GM12878 (cell line): ENCODE measurements at regions not wholly inside any gene's neighbourhood (a gene's known extent, or its start where the extent isn't known, plus 50 kb on each side); places are given as distances from the start of the nearest gene placed in this dataset.

Experiments used
- ATAC-seq: fragments of 200-7000 bp; cut with Tn5 transposase; 3 replicates; pipeline ENCODE4 v1.9.1; 2020; ENCODE audit warnings: mild to moderate bottlenecking, moderate library complexity
- BruUV-seq: library from RNA; stranded (reverse); fragments of 400-500 nt; replicated peaks from 2 replicates; lab custom pipeline; 2021; lab: Mats Ljungman, UMichigan
- CTCF ChIA-PET: fragments of 300-600 bp; sonication (Branson Sonifier 250); formaldehyde crosslinking; extraction: SDS; loops from one replicate; lab custom pipeline; 2021; ENCODE audit warnings: inconsistent platforms; lab: Yijun Ruan, JAX
- POLR2A ChIA-PET: fragments of 350-600 bp; formaldehyde crosslinking; extraction: SDS; loops from one replicate; lab custom pipeline; 2021; ENCODE audit warnings: inconsistent platforms; lab: Charles Lee
- RAD21 ChIA-PET: fragments of 300-600 bp; sonication (Branson Sonifier 250); formaldehyde crosslinking; loops from one replicate; lab custom pipeline; 2023; ENCODE audit warnings: antibody characterized with exemption; ENCODE audit not compliant: unreplicated experiment; lab: Charles Lee
- SMC1A ChIA-PET: fragments of 300-600 bp; sonication (Branson Sonifier 250); formaldehyde crosslinking; loops from one replicate; lab custom pipeline; 2023; ENCODE audit not compliant: unreplicated experiment, uncharacterized antibody; lab: Charles Lee
- DNase-seq: peaks from one replicate; pipeline ENCODE4 v3.0.0-alpha.2; 2011; ENCODE audit warnings: low read depth, low spot score
- FAIRE-seq: peaks from 3 replicates; lab custom pipeline; 2011; peaks lifted over from hg19 to GRCh38; lab: Jason Lieb, UNC
- H2AFZ ChIP-seq: 2 replicates; pipeline ENCODE4 v1.6.0; 2011; ENCODE audit warnings: low read depth, low read length, control low read depth; ENCODE audit not compliant: control insufficient read depth
- H3K27ac ChIP-seq: 2 replicates; pipeline ENCODE4 v1.5.1; 2011; ENCODE audit warnings: control low read depth; ENCODE audit not compliant: control insufficient read depth, insufficient read depth
- H3K27me3 ChIP-seq, 2 experiments: replicated peaks in 1 of 2; 2 replicates each; pipeline versions ENCODE4 v1.6.0 to v1.6.1; 2011; ENCODE audit warnings: low read length in 1 of 2; ENCODE audit not compliant: control insufficient read depth in 2 of 2, insufficient read depth in 2 of 2
- H3K36me3 ChIP-seq, 2 experiments: 2 replicates each; pipeline ENCODE4 v1.5.1; 2011; ENCODE audit warnings: low read length in 1 of 2; ENCODE audit not compliant: control insufficient read depth in 2 of 2, insufficient read depth in 2 of 2
- H3K4me1 ChIP-seq: 2 replicates; pipeline ENCODE4 v1.6.1; 2011; ENCODE audit warnings: mild to moderate bottlenecking, low read length, moderate library complexity, mixed read lengths; ENCODE audit not compliant: control insufficient read depth, insufficient read depth
- H3K4me2 ChIP-seq: 2 replicates; pipeline ENCODE4 v1.6.0; 2011; ENCODE audit warnings: control low read depth; ENCODE audit not compliant: control insufficient read depth, insufficient read depth
- H3K4me3 ChIP-seq: fragments of 200-600 bp; sonication (generic); 2 replicates; pipeline ENCODE4 v1.5.1; 2016
- H3K79me2 ChIP-seq: 2 replicates; pipeline ENCODE4 v1.6.0; 2011; ENCODE audit warnings: low read length; ENCODE audit not compliant: control insufficient read depth, insufficient read depth
- H3K9ac ChIP-seq: 2 replicates; pipeline ENCODE4 v1.8.0; 2011; ENCODE audit warnings: low read length, control low read depth, mixed read lengths; ENCODE audit not compliant: control insufficient read depth, insufficient read depth
- H3K9me3 ChIP-seq: replicated peaks from 3 replicates; pipeline ENCODE4 v1.5.1; 2011; ENCODE audit warnings: mild to moderate bottlenecking, low read length; ENCODE audit not compliant: control insufficient read depth, insufficient read depth
- H4K20me1 ChIP-seq: 2 replicates; pipeline ENCODE4 v1.6.0; 2011; ENCODE audit not compliant: control insufficient read depth, insufficient read depth
- ASH2L ChIP-seq: fragments of 300-600, 200-600 bp; sonication (generic); IDR thresholded peaks from 2 replicates; pipeline ENCODE4 v1.6.1; 2017; ENCODE audit warnings: low read depth, mild to moderate bottlenecking, borderline replicate concordance
- BACH1 ChIP-seq: fragments of 450-650 bp; IDR thresholded peaks from 2 replicates; pipeline ENCODE4 v1.6.1; 2017; ENCODE audit warnings: mild to moderate bottlenecking, borderline replicate concordance
- BCL11A ChIP-seq: IDR thresholded peaks from 2 replicates; pipeline ENCODE4 v1.6.1; 2011; ENCODE audit warnings: low read depth, low read length
- CBFB ChIP-seq: IDR thresholded peaks from 2 replicates; pipeline ENCODE4 v1.6.1; 2016; ENCODE audit warnings: antibody characterized with exemption, low read depth
- CBX3 ChIP-seq: fragments of 200-600 bp; sonication (generic); IDR thresholded peaks from 2 replicates; pipeline ENCODE4 v1.6.1; 2016; ENCODE audit warnings: low read depth, borderline replicate concordance
- EED ChIP-seq: sonication (generic); IDR thresholded peaks from 2 replicates; pipeline ENCODE4 v1.6.1; 2016; ENCODE audit warnings: antibody characterized with exemption, low read depth
- EZH2 ChIP-seq: IDR thresholded peaks from 2 replicates; pipeline ENCODE4 v1.6.1; 2012; ENCODE audit warnings: low read depth, mild to moderate bottlenecking, control low read depth, inconsistent platforms, low read length, borderline replicate concordance; ENCODE audit not compliant: control insufficient read depth
- HCFC1 ChIP-seq: fragments of 150-350 bp; IDR thresholded peaks from 2 replicates; pipeline ENCODE4 v1.6.1; 2014; ENCODE audit warnings: low read length
- JUND ChIP-seq: IDR thresholded peaks from 2 replicates; pipeline ENCODE4 v1.6.1; 2012; ENCODE audit warnings: low read depth, mild to moderate bottlenecking, low read length, improper control_type of control experiment, moderate library complexity
- MTA3 ChIP-seq: IDR thresholded peaks from 2 replicates; pipeline ENCODE4 v1.6.1; 2012; ENCODE audit warnings: low read length, inconsistent platforms, borderline replicate concordance
- PML ChIP-seq: IDR thresholded peaks from 2 replicates; pipeline ENCODE4 v1.6.1; 2012; ENCODE audit warnings: low read length, inconsistent platforms
- POLR2AphosphoS2 ChIP-seq: IDR thresholded peaks from 2 replicates; pipeline ENCODE4 v1.6.1; 2011; ENCODE audit warnings: low read depth, mild to moderate bottlenecking, low read length, improper control_type of control experiment, moderate library complexity
- SIN3A ChIP-seq: IDR thresholded peaks from 2 replicates; pipeline ENCODE4 v1.6.1; 2012; ENCODE audit warnings: low read depth, low read length, improper control_type of control experiment
- SMARCA5 ChIP-seq: fragments of 450-650 bp; IDR thresholded peaks from 2 replicates; pipeline ENCODE4 v1.6.1; 2017; ENCODE audit warnings: mild to moderate bottlenecking
- ZNF384 ChIP-seq: IDR thresholded peaks from 2 replicates; pipeline ENCODE4 v1.6.1; 2012; ENCODE audit warnings: low read depth, mild to moderate bottlenecking, low read length, improper control_type of control experiment, borderline replicate concordance
- WGBS: methylation state at CpG from one replicate; pipeline ENCODE4 v1.1.6; 2016; ENCODE audit warnings: low lambda C conversion rate; ENCODE audit not compliant: insufficient replicate concordance, insufficient coverage; ENCODE audit errors: missing lambda C conversion rate; 5-methylcytosine and 5-hydroxymethylcytosine counted together
- in situ Hi-C: fragments of 300-500 bp; cut with MboI; formaldehyde crosslinking; loops from 9 replicates; pipeline ENCODE4 v1.14.3; 2018; ENCODE audit warnings: mixed read lengths
- intact Hi-C: fragments of 100-400 bp; cut with micrococcal nuclease; formaldehyde crosslinking; loops from one replicate; pipeline ENCODE4 v1.14.2; 2022; ENCODE audit not compliant: unreplicated experiment
- TF ChIP-seq, protein P1 (sequence below): IDR thresholded peaks from 2 replicates; pipeline ENCODE4 v1.6.1; 2012; ENCODE audit warnings: low read length, inconsistent platforms
- TF ChIP-seq, protein P2 (sequence below): IDR thresholded peaks from 2 replicates; pipeline ENCODE4 v1.6.1; 2012; ENCODE audit warnings: low read depth, low read length, improper control_type of control experiment
- TF ChIP-seq, protein P3 (sequence below): IDR thresholded peaks from 2 replicates; pipeline ENCODE4 v1.6.1; 2011; ENCODE audit warnings: borderline replicate concordance, low read depth, mild to moderate bottlenecking, moderate library complexity, mixed read lengths, low read length; ENCODE audit not compliant: insufficient read depth; ENCODE audit errors: extremely low read length
- TF ChIP-seq, protein P4 (sequence below): fragments of 450-650 bp; IDR thresholded peaks from 2 replicates; pipeline ENCODE4 v1.6.1; 2017; ENCODE audit warnings: mild to moderate bottlenecking, low read depth, inconsistent platforms; ENCODE audit not compliant: poor library complexity, severe bottlenecking

DNA sequence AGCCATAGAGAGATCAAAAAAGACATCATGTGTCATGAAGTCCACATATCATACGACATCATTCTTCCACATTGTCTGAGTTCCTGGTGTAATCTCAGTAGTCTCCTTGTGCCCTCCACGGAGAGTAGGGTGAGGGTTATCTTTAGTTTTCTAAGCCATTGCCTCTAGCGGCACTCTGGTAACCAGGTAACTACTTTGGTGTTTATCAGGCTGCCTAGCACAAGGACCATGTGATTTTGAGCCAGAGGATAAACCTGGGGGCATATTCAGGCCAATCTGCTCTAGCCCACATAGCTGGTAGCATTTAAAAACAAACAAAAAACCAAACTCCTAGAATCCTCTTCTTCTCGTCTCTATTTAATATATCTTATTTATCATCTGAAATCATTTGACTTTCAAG lies 147.4 kb downstream of the GDAP2 start:
- H2AFZ ChIP-seq, result no peak overlapping the region
- H3K36me3 ChIP-seq, result no peaks in the 10 kb centered on the region
- H3K4me2 ChIP-seq, result no peak overlapping the region
- no peak overlapping the region for H3K27ac ChIP-seq
- in situ Hi-C loops, result no loop called here
- ATAC-seq (no peak), DNase-seq (no peak), FAIRE-seq (no peak)
- H3K9me3 ChIP-seq, result no peaks in the 10 kb centered on the region
- H3K79me2 ChIP-seq, result no peaks in the 10 kb centered on the region
- TF ChIP-seq ASH2L (no peak), CBFB (no peak), ZNF384 (no peak), EZH2 (no peak), HCFC1 (no peak), SMARCA5 (no peak), BACH1 (no peak), CBX3 (no peak), JUND (no peak), SIN3A (no peak), BCL11A (no peak), PML (no peak), POLR2AphosphoS2 (no peak), MTA3 (no peak), EED (no peak)
- TF ChIP-seq, protein P1, sequence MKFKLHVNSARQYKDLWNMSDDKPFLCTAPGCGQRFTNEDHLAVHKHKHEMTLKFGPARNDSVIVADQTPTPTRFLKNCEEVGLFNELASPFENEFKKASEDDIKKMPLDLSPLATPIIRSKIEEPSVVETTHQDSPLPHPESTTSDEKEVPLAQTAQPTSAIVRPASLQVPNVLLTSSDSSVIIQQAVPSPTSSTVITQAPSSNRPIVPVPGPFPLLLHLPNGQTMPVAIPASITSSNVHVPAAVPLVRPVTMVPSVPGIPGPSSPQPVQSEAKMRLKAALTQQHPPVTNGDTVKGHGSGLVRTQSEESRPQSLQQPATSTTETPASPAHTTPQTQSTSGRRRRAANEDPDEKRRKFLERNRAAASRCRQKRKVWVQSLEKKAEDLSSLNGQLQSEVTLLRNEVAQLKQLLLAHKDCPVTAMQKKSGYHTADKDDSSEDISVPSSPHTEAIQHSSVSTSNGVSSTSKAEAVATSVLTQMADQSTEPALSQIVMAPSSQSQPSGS, result no peak
- TF ChIP-seq, protein P2, sequence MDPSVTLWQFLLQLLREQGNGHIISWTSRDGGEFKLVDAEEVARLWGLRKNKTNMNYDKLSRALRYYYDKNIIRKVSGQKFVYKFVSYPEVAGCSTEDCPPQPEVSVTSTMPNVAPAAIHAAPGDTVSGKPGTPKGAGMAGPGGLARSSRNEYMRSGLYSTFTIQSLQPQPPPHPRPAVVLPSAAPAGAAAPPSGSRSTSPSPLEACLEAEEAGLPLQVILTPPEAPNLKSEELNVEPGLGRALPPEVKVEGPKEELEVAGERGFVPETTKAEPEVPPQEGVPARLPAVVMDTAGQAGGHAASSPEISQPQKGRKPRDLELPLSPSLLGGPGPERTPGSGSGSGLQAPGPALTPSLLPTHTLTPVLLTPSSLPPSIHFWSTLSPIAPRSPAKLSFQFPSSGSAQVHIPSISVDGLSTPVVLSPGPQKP, result no peak
- TF ChIP-seq, protein P3, sequence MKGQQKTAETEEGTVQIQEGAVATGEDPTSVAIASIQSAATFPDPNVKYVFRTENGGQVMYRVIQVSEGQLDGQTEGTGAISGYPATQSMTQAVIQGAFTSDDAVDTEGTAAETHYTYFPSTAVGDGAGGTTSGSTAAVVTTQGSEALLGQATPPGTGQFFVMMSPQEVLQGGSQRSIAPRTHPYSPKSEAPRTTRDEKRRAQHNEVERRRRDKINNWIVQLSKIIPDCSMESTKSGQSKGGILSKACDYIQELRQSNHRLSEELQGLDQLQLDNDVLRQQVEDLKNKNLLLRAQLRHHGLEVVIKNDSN, result no peak
- TF ChIP-seq, protein P4, sequence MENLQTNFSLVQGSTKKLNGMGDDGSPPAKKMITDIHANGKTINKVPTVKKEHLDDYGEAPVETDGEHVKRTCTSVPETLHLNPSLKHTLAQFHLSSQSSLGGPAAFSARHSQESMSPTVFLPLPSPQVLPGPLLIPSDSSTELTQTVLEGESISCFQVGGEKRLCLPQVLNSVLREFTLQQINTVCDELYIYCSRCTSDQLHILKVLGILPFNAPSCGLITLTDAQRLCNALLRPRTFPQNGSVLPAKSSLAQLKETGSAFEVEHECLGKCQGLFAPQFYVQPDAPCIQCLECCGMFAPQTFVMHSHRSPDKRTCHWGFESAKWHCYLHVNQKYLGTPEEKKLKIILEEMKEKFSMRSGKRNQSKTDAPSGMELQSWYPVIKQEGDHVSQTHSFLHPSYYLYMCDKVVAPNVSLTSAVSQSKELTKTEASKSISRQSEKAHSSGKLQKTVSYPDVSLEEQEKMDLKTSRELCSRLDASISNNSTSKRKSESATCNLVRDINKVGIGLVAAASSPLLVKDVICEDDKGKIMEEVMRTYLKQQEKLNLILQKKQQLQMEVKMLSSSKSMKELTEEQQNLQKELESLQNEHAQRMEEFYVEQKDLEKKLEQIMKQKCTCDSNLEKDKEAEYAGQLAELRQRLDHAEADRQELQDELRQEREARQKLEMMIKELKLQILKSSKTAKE, result no peak
- H3K9ac ChIP-seq, result no peak overlapping the region
- no TSS peak for BruUV-seq
- intact Hi-C loops, result loop anchor here (5.0 kb wide), 1 partner anchor 70 kb away; no protein-coding TSS in a partner anchor
- H4K20me1 ChIP-seq, result no peaks in the 10 kb centered on the region
- SMC1A ChIA-PET, result interaction anchor here (1.0 kb wide), 1 partner anchor 10 kb away, joined by 3 read pairs; no protein-coding TSS in a partner anchor
- RAD21 ChIA-PET, result no interaction called here
- no peaks in the 10 kb centered on the region for H3K4me1 ChIP-seq
- no peak overlapping the region for H3K4me3 ChIP-seq
- POLR2A ChIA-PET, result no interaction called here
- 42% methylated on average over 4 of the region's 4 CpGs for WGBS
- CTCF ChIA-PET, result no interaction called here
- no peaks in the 10 kb centered on the region for H3K27me3 ChIP-seq
